HCT116 (cell line): ENCODE measurements at regions not wholly inside any gene's neighbourhood (a gene's known extent, or its start where the extent isn't known, plus 50 kb on each side); places are given as distances from the start of the nearest gene placed in this dataset.

Experiments used
- CTCF ChIP-seq, 3 experiments: fragments of 200-600 bp in 1 of 3; sonication (generic) in 1 of 3; IDR thresholded peaks in 2 of 3; conservative IDR thresholded peaks in 1 of 3; 2 replicates each; pipeline ENCODE4 v1.5.1; 2012 to 2017; ENCODE audit warnings: low read depth in 2 of 3, low read length in 2 of 3, antibody characterized with exemption in 1 of 3, borderline replicate concordance in 1 of 3, control low read depth in 1 of 3, mild to moderate bottlenecking in 1 of 3, mixed read lengths in 1 of 3, mixed run types in 1 of 3, moderate library complexity in 1 of 3; ENCODE audit not compliant: insufficient read depth in 1 of 3
- EZH2phosphoT487 ChIP-seq: fragments of 200-600 bp; IDR thresholded peaks from 2 replicates; pipeline ENCODE4 v1.6.1; 2018; ENCODE audit warnings: antibody characterized with exemption, borderline replicate concordance
- FOSL1 ChIP-seq: IDR thresholded peaks from 2 replicates; pipeline ENCODE4 v1.6.1; 2012; ENCODE audit warnings: low read depth
- MAX ChIP-seq: IDR thresholded peaks from 2 replicates; pipeline ENCODE4 v1.6.1; 2012
- POLR2A ChIP-seq: IDR thresholded peaks from 2 replicates; pipeline ENCODE4 v1.7.0; 2011; ENCODE audit warnings: borderline replicate concordance; ENCODE audit not compliant: insufficient read depth, insufficient read length; ENCODE audit errors: extremely low read depth
- SP1 ChIP-seq: IDR thresholded peaks from 2 replicates; pipeline ENCODE4 v1.6.1; 2012; ENCODE audit warnings: low read depth
- TCF7L2 ChIP-seq: IDR thresholded peaks from 2 replicates; pipeline ENCODE4 v1.7.0; 2011; ENCODE audit warnings: borderline replicate concordance, inconsistent platforms; ENCODE audit not compliant: insufficient read depth, insufficient read length; ENCODE audit errors: extremely low read depth
- YY1 ChIP-seq: IDR thresholded peaks from 2 replicates; pipeline ENCODE4 v1.6.1; 2011; ENCODE audit warnings: low read length, low read depth, moderate library complexity, mild to moderate bottlenecking; ENCODE audit not compliant: insufficient replicate concordance; ENCODE audit errors: extremely low read depth

- no peak for TF ChIP-seq MAX
- TF ChIP-seq CTCF (IDR thresholded peaks at IDR 0.05 in 2 of 3, conservative IDR thresholded peaks at IDR 0.05 in 1 of 3; ENCODE audit: borderline replicate concordance in 1 of 3, insufficient read depth in 1 of 3, low read depth in 2 of 3, low read length in 2 of 3), result no peak
- no peak for TF ChIP-seq FOSL1
- no peak for TF ChIP-seq SP1
- TF ChIP-seq EZH2phosphoT487, result no peak
- no peak for TF ChIP-seq POLR2A
- TF ChIP-seq TCF7L2, result no peak
- TF ChIP-seq YY1, result no peak
Measured at GRCh38 chr4:82215800-82216199, 158.0 kb downstream of the HNRNPD start.
